Cardiac fibroblast (primary cell): ENCODE measurements at regions not wholly inside any gene's neighbourhood (a gene's known extent, or its start where the extent isn't known, plus 50 kb on each side); places are given as distances from the start of the nearest gene placed in this dataset.

Experiments
- DNase-seq, 2 donors: peaks; one replicate each; pipeline versions ENCODE4 v3.0.0 to v3.0.0-alpha.2; 2010; ENCODE audit warnings: low read depth in 2 of 2
- H3K4me3 ChIP-seq, 2 donors: replicated peaks in 1 of 2; 1 replicate in 1 of 2; 2 replicates in 1 of 2; pipeline ENCODE4 v1.5.1; 2011; ENCODE audit warnings: low read depth in 2 of 2, low read length in 2 of 2, mild to moderate bottlenecking in 2 of 2, moderate library complexity in 1 of 2
- CTCF ChIP-seq: IDR thresholded peaks from one replicate; pipeline ENCODE4 v1.5.1; 2011; ENCODE audit warnings: low read depth, mild to moderate bottlenecking, low read length, inconsistent platforms

- peak; percentile 34 to 47 for DNase-seq
- no peak for TF ChIP-seq CTCF
- no peak overlapping the region for H3K4me3 ChIP-seq
Observed at GRCh38 chr9:14418301-14418940, 104.5 kb upstream of the NFIB start.

- H3K4me3 ChIP-seq: no peak overlapping the region
- DNase-seq: peak; percentile 79 to 93
- TF ChIP-seq CTCF: no peak
Observed at GRCh38 chr9:14417237-14417636, 103.3 kb upstream of the NFIB start.

DNA sequence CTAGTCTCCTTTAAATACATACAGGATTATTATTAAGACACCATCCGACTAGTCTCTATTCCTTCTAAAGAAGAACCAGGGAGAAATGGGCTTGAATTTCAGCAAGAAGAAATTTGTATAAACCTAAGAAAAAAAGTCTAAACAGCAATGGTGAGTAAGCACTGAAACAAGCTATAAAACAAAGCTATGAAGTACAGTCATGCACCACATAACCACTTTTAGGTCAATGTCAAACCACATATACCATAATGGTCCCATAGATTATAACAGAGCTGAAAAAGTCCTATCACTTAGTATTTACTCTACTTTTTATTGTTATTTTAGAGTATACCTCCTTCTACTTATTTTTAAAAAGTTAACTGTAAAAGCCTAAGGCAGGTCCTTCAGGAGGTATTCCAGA, 102.0 kb upstream of the NFIB start:
- DNase-seq: peak; percentile 31 to 77

GRCh38 chr9:14413812-14414211, 99.9 kb upstream of the NFIB start:
- no peak overlapping the region for H3K4me3 ChIP-seq
- no peak for DNase-seq
- no peak for TF ChIP-seq CTCF

More for the DNA sequence above, 102.0 kb upstream of the NFIB start:
- TF ChIP-seq CTCF: no peak
- H3K4me3 ChIP-seq: no peak overlapping the region

GRCh38 chr9:14412775-14413174, 98.8 kb upstream of the NFIB start:
- DNase-seq: no peak
- H3K4me3 ChIP-seq: no peak overlapping the region
- TF ChIP-seq CTCF: no peak

GRCh38 chr9:14406463-14406862, 92.5 kb upstream of the NFIB start:
- no peak for TF ChIP-seq CTCF
- no peak overlapping the region for H3K4me3 ChIP-seq
- no peak for DNase-seq

DNA sequence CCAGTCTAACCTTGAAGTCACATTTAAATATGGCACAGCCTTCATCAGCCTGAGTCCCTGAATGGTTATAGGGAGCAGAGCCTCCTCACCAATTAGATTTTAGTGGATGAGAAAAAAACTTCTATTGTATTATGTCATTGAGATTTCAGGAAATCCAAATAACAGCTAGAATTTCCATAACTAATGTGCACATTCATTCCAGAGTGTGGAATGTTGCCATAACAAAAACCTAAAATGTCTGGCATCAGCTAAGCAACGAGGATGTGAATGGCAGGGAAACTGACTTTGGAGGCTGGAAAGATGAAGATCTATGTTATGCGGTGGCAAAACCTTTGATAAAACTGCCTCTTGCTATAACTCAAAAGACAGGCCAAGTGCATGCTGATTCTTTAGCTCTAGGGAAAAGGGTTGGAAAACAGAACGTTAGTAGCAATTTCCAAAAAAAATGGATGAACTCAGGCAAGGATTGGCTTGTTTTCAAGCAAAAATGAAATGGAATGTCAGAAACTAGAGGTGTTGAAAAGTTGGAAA, 91.3 kb upstream of the NFIB start:
- no peak for TF ChIP-seq CTCF
- peak in 1 of 2 donors; percentile 40 for DNase-seq

More for the DNA sequence above, 91.3 kb upstream of the NFIB start:
- no peak overlapping the region for H3K4me3 ChIP-seq
